ENCODE measurements at regions not wholly inside any gene's neighbourhood (a gene's known extent, or its start where the extent isn't known, plus 50 kb on each side); places are given as distances from the start of the nearest gene placed in this dataset.
"Not testable (repeated sequence)": the region's sequence is repeated elsewhere in the genome, so short reads cannot be mapped to it uniquely, and the experiment has no call there.

DNA sequence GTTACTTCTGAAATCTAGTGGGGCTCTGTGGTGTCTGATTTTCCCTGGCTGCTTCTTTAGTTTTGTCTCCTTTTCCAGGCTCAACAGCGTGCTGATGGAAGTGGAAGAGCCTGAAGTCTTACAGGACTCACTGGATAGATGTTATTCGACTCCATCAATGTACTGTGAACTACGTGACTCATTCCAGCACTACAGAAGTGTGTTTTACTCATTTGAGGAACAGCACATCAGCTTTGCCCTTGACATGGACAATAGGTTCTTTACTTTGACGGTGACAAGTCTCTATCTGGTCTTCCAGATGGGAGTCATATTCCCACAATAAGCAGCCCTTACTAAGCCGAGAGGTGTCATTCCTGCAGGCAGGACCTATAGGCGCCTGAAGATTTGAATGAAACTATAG, 51.1 kb downstream of the NBPF8 start:
- not testable (repeated sequence) for DNase-seq (ENCODE audit: low read depth in 4 of 4, low spot score in 3 of 4)

DNA sequence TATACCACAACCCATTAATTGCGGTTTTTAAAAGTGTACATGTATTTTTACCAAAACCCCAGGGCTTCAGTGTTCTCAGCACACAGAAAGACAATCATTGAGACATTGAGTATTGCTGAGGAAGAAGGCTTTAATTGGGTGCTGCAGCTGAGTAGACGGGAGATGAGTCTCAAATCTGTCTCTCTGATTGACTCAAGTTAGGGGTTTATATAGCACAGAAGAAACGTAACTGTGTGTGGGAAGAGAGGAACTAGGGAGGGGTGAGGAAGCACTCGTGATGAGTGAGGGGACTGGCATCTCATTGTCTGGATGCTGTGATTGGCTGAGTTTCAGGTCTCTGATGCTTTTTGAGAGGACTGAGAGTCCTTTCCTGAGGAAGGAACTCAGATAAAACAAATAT, 62.8 kb downstream of the NBPF8 start:
- DNase-seq (ENCODE audit: low read depth in 4 of 4, low spot score in 3 of 4) = not testable (repeated sequence)

DNA sequence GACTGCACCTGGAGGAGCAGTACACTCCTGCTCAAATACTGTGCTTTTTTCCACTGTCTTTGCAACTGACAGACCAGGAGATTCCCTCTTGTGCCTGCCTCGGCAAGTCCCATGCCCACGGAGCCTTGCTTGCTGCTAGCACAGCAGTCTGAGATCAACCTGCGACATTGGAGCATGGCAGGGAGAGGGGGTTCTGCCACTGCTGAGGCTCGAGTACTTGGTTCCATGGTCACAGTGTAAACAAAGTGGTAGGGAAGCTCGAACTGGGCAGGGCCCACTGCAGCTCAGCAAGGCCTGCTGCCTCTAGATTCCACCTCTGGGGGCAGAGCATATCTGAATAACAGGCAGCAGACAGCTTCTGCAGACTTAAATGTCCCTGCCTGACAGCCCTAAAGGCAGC, 63.6 kb downstream of the NBPF8 start:
- DNase-seq (ENCODE audit: low read depth in 4 of 4, low spot score in 3 of 4) = not testable (repeated sequence)

DNA sequence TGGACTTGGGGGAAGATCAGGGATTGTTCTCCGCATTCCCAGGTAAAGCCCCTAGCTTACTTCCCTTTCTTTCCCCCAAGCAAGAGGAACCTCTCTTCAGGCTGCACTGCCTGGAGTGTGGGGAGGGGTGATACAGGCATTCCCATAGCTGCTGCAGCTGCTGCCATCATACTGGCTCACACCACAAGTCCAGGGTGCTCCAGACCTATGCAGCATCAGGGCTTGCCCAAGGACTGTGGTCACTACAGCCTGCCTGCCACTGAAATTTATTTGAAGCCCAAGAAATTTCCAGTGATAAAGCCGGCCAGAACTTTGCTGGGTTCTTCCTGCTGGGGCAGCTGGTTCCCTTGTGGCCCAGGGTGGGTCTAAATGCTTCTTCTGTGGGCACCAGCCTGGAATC, 72.7 kb downstream of the NBPF8 start:
- not testable (repeated sequence) for DNase-seq (ENCODE audit: low read depth in 4 of 4, low spot score in 3 of 4)

DNA sequence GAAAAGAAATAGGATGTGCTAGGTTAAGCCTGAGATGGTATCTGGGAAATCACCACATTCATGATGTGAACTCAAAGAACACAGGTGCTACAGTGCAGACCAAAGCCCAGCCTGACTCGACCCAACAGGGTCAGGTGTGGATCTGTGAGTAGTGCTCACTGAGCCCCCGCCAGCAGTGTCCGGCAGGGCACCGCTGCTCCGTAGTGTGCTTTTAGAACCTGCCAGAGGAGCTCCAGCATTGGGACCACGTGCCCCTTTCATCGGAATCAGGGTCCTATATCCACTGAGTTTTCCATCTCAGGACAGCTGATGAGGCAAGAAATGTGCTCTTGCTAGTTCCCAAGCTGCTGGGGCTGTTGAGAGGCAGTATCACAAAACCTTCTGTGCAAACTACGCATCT, 74.4 kb downstream of the NBPF8 start:
- not testable (repeated sequence) for DNase-seq (ENCODE audit: low read depth in 4 of 4, low spot score in 3 of 4)

DNA sequence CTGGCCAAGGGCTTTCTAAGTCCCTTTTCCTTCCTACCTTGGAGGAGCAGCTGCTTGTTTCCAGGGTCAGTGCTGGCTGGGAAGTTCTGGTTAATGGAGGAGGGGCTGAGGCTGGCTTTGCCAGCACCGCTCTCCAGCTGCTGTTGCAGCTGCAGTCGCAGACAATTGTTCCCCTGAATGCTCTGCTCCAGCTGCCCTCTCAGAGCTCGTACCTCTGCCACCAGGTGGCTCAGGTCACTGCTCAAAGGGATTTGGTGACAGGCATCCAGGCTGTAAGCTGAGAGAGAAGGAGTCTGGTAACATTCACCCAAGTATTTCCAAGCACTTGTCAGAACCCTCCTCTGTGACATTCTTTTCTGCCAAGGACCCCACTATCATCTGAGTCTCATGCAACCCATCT, 82.3 kb downstream of the NBPF8 start:
- not testable (repeated sequence) for DNase-seq (ENCODE audit: low read depth in 4 of 4, low spot score in 3 of 4)

DNA sequence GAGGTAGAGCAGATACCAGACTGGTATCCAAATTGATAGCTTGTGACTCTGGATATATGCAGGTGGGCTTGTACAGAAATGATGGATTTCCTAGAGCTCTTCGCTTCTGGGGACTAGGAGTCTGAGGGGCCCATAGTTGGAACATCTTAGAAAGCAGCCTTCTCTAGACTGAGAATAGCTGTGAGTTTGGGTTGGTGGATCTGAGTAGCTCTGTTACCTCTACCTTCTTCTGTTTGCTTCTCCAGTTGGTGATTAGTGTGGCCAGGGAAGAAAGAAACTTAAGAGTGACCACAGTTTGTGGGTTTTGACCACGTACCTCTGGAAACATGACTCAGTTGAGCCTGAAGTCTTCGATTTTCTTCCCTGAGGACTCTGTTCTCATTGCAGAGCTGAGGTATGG, 88.4 kb downstream of the NBPF8 start:
- not testable (repeated sequence) for DNase-seq (ENCODE audit: low read depth in 4 of 4, low spot score in 3 of 4)

DNA sequence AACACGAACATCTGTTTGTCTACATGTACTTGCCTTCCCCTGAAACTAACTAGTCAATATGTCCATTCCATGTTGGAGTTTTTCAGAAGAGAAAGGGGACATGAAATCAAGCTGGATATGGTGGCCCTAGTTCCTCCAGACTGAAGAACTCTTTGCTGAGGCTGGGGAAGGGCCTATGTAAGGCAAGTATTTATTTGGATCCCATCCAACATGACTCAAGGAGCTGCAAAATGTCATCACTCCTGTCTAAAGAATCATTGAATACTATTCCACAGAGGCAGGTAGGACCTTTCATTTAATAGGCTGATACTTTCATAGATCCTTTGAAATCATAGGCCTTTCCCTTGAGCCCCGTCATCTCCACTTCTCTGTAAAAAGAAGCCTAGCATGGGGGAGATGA, 91.5 kb downstream of the NBPF8 start:
- not testable (repeated sequence) for DNase-seq (ENCODE audit: low read depth in 4 of 4, low spot score in 3 of 4)

DNA sequence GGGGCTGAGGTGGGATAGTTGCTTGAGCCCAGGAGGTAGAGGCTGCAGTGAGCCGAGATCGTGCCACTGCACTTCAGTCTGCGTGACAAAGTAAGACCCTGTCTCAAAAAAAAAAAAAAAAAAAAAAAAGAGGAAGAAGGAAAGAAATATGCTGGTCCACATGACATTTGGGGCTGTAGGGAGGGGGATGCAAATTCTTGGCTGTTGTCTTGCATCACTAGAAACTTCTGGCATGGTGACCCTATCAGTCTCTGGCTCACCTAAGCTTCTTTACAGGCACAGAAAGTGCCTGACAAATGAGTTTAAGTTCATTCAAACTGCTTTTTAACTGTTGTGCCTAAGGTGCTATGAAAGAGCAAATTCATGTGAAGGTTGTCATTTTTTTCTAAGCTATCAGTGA, 93.5 kb downstream of the NBPF8 start:
- DNase-seq (ENCODE audit: low read depth in 4 of 4, low spot score in 3 of 4) = not testable (repeated sequence)

DNA sequence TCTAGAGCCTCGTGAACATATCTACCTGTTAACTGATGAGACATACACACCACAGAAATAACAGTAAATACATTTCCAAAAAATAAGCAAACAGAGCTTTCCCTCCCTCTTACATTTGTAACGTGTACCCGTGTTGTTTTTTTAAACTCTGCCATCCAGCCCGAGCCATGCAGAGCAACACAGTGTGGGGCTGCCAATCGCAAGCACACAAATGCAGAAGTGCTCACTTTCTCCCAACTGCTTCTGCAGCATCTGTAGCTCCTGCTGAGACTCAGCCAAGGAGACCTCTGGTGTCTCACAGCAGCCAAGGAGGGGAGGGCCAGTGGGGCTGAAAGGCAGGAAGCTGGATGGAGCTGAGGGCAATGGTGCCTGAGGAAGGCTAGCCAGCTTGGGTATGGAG, 94.4 kb downstream of the NBPF8 start:
- not testable (repeated sequence) for DNase-seq (ENCODE audit: low read depth in 4 of 4, low spot score in 3 of 4)

DNA sequence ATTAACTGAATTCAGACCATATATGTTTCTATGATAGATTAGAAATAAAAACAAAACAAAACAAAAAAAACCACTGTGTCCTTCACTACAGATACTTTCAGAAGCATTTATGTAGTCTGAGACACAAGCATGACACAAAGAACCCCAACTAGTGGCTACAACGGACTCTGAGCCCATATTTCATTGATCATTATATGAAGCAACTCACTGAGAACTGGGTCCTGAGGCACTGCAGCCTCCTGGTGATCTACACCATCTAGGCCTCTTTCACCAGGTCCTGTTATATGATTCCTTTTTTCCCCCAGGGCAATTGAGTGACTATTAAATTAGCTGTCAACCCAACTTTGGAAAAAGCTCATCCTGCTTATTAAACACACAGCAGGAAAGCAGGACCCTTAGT, 98.3 kb downstream of the NBPF8 start:
- DNase-seq (ENCODE audit: low read depth in 4 of 4, low spot score in 3 of 4) = not testable (repeated sequence)

DNA sequence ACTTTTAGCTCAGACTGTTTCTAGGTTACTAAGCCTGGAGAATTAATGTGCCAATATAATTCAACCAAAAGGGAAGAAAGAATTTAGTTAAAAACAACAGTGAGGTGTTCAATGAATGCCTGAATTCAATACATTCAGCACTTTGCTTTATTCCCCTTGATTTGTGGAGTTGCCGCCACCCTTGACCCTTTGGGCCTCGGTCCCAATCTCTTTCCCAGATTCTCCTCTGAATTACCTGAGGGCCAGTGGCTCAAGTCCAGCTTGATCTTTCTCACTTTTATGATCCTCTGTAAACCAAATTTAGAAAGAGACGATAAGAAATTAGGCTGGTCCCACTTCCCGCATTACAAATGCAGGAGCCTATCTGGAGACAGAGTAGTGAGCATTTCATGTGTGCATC, 98.7 kb downstream of the NBPF8 start:
- not testable (repeated sequence) for DNase-seq (ENCODE audit: low read depth in 4 of 4, low spot score in 3 of 4)

DNA sequence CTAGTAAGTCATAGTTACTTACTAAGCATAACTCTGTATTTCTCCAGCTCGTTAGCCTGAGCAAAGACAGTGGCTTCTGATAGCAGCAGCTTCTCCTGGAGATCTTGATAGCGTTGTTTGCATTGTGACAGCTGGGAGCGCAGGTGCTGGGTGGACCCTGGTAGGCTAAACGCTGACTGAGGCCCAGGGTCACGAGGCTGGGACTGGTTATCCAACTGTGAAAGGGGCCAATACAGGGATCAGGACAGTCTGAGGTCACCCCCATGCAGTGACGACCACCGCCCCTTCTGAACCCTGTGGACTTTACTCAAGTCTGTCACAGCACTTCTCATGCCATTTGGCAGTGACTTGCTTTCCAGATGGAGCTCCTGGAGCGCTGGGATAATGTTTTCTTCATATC, 104.4 kb downstream of the NBPF8 start:
- not testable (repeated sequence) for DNase-seq (ENCODE audit: low read depth in 4 of 4, low spot score in 3 of 4)

DNA sequence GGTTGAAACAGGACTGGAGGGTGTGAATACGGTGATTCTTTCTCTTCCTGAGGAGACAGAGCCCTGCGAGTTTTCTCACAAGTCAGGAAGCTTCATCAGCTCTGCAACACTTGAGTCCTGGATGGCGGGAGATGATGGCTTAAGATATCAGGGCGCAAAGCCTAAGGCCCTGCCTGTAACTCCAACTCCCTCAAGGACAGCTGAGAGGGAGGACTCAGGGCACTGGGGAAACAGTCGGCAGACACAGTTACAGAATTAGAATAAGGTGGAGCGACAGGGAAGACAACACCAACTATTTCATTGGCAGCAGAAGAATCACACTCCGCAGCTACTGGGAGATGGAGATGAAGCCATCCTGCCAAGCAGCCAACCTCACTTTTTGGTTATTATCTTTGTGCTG, 109.6 kb downstream of the NBPF8 start:
- not testable (repeated sequence) for DNase-seq (ENCODE audit: low read depth in 4 of 4, low spot score in 3 of 4)

DNA sequence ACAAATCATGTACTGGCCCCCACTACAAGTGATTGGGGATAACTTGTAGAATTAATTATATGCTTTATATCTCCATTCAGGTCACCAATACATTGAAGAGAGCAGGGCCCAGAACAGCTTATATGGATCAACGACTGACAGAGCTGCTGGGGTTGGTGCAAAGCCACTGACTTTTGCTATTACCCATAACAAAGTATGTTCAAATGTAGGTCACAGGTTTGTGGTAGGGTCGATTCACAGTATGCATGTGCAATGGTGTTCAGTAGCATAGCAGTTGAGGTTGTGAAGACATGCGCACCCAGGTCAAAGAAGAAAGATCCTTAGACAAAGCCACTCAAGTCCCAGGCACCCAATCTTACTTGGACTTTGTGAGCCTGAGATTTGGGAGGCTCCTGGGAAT, 110.6 kb downstream of the NBPF8 start:
- DNase-seq (ENCODE audit: low read depth in 4 of 4, low spot score in 3 of 4) = not testable (repeated sequence)

DNA sequence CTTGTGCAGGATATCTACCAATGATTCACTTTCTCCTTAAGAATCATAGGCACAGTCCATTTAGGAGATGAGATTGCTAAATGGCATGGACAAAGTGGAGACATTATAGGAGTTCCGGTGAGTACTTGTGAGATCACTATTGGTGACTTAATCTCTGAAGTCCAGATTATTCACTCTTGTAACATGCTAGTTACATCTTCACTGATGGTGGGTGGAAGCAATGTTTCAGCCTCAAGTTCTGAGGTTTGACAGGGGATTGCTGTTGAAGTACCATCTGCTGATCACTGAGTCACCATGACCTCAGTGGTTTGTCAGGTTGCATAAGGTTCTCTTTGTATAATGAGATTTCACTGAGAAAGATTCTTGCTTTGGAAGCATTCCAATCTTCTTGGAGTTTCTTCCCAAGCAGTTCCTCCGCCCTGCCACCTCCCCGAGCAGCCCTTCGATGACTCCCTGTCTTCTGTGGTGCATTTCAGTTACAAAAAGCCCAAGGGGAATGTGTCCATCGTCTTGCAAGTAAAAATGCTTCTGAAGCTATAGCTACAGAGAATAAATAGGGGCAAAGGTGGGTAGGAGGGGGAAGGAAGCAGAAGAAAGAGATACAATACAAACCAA, 114.7 kb downstream of the NBPF8 start:
- not testable (repeated sequence) for DNase-seq (ENCODE audit: low read depth in 4 of 4, low spot score in 3 of 4)

DNA sequence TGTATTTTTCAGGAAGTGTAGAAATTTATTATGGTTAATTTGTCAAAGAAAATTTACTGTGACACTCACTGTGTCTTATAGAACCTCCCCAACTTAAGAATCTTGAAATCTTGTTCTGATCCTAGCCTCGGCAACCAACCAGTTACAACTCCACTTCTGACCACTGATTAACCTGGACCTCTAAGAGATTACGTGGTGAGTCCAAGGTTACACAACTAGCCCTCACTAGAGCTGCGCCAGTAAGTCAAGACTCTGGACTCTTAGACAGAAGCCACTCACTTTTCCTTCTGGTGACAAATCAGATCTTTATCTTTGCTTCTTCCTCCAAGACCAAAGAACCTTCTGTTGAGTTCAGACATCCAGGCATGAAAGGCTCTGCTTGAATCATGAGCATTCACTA, 116.6 kb downstream of the NBPF8 start:
- not testable (repeated sequence) for DNase-seq (ENCODE audit: low read depth in 4 of 4, low spot score in 3 of 4)

DNA sequence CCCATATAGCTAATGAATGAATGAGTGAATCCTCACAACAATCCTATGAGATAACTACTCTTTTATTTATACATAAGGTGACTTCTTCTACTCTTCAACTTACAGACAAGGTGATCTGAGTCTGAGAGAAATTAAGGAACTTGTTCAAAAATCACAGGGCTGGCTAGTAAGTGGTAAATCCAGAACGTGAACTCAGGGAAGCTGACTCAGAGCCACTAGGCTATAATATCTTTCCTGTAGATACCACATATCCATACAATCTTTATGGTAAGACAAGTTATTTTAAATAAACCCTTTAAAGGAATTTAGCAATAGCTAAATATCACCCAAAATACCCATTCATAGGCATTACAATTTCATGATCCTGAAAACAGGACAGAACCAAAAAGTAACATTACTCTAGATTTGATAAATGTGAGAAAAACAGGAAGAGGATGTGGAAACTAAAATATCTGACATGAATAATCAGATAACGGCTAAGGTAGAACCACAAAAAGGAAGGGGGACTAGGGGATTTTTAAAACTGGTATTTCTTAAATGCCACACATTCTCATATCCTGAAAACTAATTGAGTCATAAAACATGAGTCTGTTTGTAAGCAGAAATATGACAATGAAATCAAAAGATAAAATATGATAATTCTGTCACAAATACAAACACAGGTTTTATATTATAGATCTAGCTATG, 119.7 kb downstream of the NBPF8 start:
- DNase-seq (ENCODE audit: low read depth in 4 of 4, low spot score in 3 of 4) = not testable (repeated sequence)

DNA sequence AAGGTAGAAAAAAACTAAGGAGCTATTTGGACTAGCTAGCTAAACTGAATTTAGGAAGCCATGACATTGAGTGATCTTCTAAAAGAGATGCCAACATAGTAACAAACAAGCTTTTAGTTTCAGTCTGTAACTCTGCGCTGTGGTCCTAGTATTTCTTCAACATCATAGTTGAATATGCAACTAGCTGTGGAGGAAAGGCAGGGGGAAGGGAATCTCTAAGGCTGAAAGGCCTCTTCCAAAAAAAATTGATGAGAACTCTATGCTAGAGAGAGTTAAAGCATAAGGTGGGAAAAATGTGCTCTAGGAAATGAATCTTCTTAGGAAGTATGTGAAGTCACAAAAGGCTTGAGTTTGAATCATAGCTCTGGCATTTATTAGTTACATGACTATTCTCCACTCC, 120.2 kb downstream of the NBPF8 start:
- not testable (repeated sequence) for DNase-seq (ENCODE audit: low read depth in 4 of 4, low spot score in 3 of 4)

DNA sequence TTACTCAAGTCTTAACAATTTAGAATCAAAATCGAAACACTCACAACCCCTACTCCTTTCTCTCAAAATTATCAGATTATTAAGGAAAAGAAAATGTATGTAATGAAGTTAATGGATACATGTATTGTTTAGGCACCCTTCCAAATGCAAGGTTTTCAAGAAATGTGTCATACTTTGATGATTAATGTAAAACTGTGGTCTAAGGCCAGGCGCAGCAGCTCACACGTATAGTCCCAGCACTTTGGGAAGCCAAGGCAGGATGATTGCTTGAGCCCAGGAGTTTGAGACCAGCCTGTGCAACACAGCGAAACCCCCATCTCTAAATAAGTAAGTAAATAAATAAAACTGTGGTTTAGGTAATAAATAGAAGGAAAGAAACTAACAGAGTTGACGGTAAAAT, 126.6 kb downstream of the NBPF8 start:
- not testable (repeated sequence) for DNase-seq (ENCODE audit: low read depth in 4 of 4, low spot score in 3 of 4)

DNA sequence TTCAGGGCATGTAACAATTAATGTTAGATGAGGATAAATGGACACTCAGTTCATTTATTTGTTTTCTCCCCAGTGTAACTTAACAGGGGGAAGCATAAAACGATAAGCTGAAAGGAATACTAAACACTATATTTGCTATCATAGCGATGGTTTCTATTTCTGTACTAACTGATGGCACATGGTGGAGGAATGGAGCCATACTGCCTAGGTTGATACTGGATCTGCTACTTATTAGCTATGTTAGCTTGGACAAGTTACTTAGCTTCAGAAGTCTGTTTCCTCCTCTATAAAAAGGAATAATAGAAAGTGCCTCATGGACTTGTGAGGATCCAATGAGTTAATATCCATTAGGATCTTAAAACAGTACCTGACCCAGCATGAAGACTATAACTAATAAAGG, 127.5 kb downstream of the NBPF8 start:
- DNase-seq (ENCODE audit: low read depth in 4 of 4, low spot score in 3 of 4) = not testable (repeated sequence)

DNA sequence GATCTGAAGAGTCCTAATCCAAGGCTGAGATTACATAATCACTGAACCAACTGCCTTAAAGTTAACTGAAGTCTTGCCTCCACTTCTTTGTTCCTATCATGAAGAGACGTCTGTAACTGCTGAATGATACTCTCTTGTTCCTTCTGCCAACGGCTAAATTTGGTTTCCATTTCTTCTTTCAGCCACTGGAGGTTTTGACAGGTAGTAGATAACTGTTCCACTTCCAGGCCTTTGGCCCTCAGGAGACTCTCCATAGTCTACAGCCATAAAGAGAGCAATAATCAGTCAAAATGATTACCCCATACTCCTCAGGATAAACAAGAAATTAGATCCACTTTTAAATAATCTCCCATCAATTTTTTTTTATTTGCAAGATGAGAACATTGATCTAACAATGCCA, 128.1 kb downstream of the NBPF8 start:
- not testable (repeated sequence) for DNase-seq (ENCODE audit: low read depth in 4 of 4, low spot score in 3 of 4)
